GM18499 (cell line): ENCODE measurements at regions not wholly inside any gene's neighbourhood (a gene's known extent, or its start where the extent isn't known, plus 50 kb on each side); places are given as distances from the start of the nearest gene placed in this dataset.
"Not testable (repeated sequence)": the region's sequence is repeated elsewhere in the genome, so short reads cannot be mapped to it uniquely, and the experiment has no call there.

Source experiments
- ATAC-seq: cut with Tn5 transposase; IDR thresholded peaks from one replicate; pipeline ENCODE4 v1.9.1; 2021; ENCODE audit warnings: moderate number of reproducible peaks; ENCODE audit not compliant: insufficient read depth, unreplicated experiment

GRCh38 chr2:216776066-216776850 lies 80.9 kb upstream of the IGFBP5 start:
- ATAC-seq, result no peak

- no peak for ATAC-seq
These were observed 79.7 kb upstream of the IGFBP5 start for GRCh38 chr2:216775043-216775453.

GRCh38 chr2:216774620-216775019 lies 79.3 kb upstream of the IGFBP5 start:
- ATAC-seq, result no peak

GRCh38 chr2:216774180-216774579 lies 78.8 kb upstream of the IGFBP5 start:
- no peak for ATAC-seq

GRCh38 chr2:216773072-216773471 lies 77.7 kb upstream of the IGFBP5 start:
- ATAC-seq, result no peak

- no peak for ATAC-seq
These were observed 75.4 kb upstream of the IGFBP5 start for GRCh38 chr2:216770717-216771116.

- no peak for ATAC-seq
These were observed 74.7 kb upstream of the IGFBP5 start for GRCh38 chr2:216770050-216770449.

- no peak for ATAC-seq
These were observed 74.3 kb upstream of the IGFBP5 start for GRCh38 chr2:216769626-216770025.

- no peak for ATAC-seq
These were observed 73.6 kb upstream of the IGFBP5 start for GRCh38 chr2:216768908-216769411.

GRCh38 chr2:216765761-216766262 lies 70.5 kb upstream of the IGFBP5 start:
- no peak for ATAC-seq

GRCh38 chr2:216763396-216763795 lies 68.0 kb upstream of the IGFBP5 start:
- ATAC-seq, result no peak

- no peak for ATAC-seq
These were observed 66.5 kb upstream of the IGFBP5 start for GRCh38 chr2:216761809-216762208.

- ATAC-seq, result no peak
These were observed 65.8 kb upstream of the IGFBP5 start for GRCh38 chr2:216761133-216761532.

GRCh38 chr2:216758256-216759155 lies 63.2 kb upstream of the IGFBP5 start:
- ATAC-seq, result no peak

- ATAC-seq, result no peak
These were observed 62.2 kb upstream of the IGFBP5 start for GRCh38 chr2:216757532-216757931.

- no peak for ATAC-seq
These were observed 61.1 kb upstream of the IGFBP5 start for GRCh38 chr2:216756435-216756834.

GRCh38 chr2:216754812-216755211 lies 59.5 kb upstream of the IGFBP5 start:
- ATAC-seq, result no peak

- no peak for ATAC-seq
These were observed 59.0 kb upstream of the IGFBP5 start for GRCh38 chr2:216754336-216754735.

GRCh38 chr2:216752855-216753505 lies 57.6 kb upstream of the IGFBP5 start:
- ATAC-seq, result no peak

- ATAC-seq, result not testable (repeated sequence)
These were observed 55.4 kb upstream of the IGFBP5 start for GRCh38 chr2:216750750-216751149.
